HG03159 (cell line): ENCODE measurements at regions not wholly inside any gene's neighbourhood (a gene's known extent, or its start where the extent isn't known, plus 50 kb on each side); places are given as distances from the start of the nearest gene placed in this dataset.

ENCODE experiments used
- ATAC-seq: cut with Tn5 transposase; IDR thresholded peaks from one replicate; pipeline ENCODE4 v1.9.1; 2021; ENCODE audit warnings: mild to moderate bottlenecking, moderate library complexity; ENCODE audit not compliant: unreplicated experiment

DNA sequence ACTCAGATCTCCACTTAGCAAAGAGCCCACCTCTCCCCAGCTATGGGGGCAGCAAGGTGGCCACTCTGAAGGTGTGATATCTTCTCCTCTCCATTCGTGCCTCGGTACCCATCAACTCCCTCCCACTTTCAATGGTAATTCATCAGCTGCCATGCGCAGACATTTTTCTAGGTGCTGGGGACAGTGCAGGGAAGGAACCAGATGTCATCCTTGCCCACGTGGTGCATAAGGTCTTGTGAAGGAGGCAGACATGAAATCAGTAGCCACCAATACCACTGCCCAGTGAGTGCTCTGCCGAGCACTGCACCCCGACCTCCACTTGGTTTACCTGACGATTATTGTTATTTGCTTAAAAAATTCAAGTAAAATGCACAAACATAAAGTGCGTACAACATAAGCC, 76.3 kb upstream of the CSF3R start:
- no peak for ATAC-seq

DNA sequence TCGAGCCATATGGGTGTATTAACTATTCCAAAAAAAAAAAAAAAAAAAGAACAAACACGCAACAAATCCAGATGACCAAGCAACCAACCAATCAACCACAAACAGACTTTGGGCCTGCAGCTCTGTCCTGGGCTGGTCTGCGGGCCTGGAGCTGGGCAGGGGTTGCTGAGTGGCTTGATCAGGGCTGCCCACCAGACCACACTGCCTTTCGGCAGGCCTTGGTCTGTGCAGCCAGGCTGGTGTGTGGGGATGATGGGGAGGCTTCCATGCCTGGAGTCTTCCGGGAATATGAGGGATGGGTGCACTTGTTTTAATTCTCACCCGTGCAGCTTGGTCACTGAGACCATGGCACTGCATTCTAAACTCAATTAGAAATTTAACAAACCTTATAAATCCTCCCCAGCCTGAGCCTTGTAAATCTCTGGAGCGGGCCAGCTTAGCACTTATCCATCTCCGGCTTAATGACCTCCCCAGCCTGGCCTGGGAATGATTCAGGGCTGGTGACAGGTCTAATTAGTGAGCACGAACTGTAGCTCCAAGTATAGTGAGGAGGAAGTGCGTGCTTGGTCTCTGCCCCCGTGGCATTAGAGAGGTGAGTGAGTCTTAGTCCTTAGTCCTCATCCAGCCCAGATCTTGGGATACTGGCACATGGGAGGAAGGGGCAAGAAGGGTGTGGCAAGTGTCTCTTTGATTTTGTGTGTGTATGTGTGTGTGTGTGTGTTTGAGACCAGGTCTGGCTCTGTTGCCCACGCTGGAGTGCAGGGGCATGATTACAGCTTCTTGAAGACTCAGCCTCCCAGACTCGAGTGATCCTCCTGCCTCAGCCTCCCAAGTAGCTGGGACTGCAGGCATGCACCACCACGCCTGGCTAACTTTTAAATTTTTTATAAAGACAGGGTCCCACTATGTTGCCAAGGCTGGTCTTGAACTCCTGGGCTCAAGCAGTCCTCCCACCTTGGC, 74.6 kb upstream of the CSF3R start:
- ATAC-seq, result no peak

DNA sequence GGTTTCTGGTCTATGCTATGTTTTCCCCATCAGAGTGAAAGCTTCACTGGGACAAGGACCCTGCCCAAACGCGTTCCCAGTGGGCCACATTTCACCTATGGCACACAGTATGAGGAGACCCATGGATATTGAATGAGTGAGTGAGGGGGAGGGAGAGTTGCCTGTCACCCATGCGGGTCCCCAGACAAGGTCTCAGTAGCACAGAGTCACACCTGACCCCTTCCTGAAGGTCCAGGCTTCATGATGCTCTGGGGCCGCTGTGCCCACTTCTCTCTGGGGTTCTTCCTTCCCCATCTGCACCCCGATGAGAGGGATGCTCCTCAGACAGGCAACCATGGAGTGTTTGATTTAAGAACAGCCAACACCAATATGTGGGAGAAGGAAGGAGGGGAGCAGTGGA, 72.3 kb upstream of the CSF3R start:
- no peak for ATAC-seq

DNA sequence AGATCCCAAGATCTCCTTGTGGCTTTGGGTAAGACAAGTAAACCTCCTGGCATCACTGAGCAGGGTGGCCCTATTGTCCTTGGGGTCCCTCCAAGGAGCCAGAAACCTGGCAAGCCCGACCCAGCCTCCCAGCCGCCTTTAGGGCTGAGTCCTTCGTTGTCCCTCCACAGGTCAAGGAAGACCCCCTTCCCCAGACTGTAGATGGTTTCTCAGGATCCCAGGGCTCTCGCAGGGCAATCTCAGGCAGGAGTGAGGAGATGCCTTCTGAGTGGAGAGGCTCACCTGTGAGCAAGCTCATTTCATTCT, 71.6 kb upstream of the CSF3R start:
- ATAC-seq, result no peak

DNA sequence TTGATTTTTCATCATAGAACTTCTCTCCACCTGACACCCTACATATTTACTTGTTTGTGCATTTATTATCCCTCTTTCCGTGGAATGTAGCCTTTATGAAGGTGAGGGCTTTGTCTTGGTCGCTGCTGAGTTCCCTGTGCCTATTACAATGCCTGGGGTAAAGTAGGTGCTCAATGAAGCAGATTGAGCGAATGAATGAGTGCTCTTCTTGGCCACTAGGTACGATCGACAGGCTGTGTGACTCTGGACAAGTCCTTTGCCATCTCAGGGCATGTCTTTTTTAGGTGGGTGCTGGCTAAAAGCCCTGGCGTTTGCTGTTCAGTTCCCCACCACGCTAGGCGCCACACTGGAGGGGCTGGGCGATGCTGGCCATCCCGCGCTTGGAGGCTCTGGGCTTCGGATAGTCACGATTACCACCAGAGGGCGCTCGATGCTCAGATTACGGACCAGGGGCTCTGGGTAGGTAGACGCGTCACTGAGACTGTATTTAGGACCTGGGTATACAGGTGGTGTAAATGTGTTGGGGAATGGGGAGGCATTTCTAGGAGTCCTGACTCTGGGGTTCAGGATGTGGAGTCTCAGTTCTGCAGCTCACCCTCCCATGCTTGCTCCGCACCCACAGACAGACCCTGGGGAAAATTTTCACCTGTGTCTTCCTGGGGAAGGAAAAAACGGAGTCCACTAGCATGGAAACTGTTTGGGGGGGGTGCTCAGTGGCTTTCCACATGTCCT, 71.0 kb upstream of the CSF3R start:
- no peak for ATAC-seq

DNA sequence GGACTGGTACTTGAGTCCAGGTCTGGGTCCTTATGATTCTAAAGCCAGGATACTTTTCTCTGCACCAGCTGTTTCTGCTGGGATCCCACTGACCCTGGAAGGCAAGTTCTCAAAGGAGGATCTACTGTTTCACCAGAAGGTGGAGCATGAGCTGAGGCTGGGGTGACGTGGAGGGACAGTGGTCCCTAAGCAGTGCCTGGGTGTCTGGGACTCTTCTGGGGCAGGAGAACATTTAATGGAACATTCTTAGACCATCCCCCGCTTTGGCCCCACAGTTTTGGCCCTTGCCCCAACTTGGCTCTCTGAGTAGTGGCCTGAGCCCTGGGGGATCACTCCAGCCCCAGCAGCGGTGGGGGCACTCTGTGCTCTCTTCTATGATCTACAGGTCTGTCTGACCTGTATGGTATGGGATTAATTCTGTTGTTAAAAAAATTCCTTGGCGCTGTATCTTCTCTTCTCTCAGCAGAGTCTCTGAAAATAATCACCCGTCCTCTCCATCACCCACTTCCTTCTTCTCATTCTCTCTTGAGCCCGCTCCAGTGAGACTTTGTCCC, 60.3 kb upstream of the CSF3R start:
- no peak for ATAC-seq

DNA sequence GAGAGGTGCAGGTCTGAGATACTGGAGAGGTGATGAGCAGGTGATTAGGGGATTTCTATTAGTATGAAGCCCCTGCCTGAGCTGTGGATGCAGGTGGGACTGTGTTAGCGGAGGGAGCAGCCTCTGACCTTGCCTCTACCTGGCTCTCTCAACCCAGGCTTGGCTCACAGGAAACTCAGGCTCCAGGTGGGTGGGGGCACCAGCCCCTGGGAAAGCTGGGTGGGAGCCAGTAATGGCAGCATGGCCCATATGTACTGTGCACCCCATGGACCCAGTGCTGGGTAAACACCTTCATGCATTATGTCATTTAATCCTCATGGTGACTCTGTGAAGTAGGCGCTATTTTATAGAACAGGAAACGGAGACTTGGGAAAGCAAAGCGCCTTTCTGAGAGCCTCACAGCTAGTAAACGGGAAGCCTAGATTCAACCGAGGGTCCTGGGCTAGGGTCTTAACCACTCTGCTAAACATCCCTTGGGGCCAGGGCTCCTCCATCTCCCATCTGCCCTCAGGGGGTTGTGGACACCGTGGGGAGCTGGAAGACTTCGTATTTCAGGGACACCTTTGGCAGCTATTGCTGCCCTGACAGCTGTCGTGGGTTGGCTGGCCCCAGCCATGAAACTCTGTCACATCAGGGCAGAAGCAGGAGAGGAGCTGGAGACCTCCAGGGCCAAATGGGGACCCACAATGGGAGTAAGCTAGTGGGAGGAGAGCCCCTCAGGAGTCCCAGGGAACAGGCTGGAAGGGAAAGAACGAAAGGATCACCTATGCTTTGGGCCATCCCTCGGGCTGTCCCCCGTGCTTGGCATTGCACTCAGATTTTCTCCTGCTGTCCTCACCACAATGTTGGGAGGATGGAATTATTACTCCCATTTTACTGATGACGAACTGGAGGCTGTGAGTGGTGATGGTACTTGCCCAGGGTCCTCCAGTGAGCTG, 59.6 kb upstream of the CSF3R start:
- no peak for ATAC-seq

DNA sequence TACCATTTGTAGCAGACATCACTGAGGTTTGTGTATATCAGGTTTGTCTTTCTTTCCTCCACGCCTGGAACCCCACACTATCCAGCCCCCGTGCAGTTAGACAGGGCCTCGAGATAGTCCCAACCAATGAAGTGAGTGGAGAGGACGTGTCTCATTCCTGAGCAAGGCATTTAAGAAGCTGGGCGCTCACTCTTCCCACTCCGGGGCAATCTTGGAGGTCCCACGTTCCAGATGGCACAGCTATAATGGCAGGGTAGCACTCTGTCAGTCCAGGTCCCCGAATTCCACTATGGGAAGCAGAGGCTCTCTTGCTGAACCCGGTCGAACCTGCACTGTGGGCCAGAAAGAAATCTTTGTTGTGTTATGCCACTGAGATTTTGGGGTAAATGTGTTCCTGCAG, 57.3 kb upstream of the CSF3R start:
- no peak for ATAC-seq

DNA sequence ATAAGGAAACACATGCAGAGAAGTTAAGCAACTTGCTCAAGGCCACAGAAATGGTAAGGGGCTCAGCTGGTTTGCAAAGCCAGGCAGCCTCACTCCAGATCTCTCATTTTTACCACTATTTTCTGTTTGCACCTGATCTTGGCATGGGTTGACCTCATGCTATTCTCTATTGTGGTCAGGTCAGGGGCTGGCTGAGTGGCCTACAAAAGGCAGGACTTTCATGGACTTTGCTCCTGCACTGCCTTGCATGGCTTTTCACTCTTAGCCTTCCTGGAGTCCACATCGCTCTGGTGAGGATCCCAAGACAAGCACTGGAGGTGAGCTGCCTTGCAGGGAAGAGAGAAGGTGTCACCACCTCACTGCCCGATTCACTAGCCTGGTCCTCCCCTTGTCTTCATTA, 56.8 kb upstream of the CSF3R start:
- no peak for ATAC-seq

DNA sequence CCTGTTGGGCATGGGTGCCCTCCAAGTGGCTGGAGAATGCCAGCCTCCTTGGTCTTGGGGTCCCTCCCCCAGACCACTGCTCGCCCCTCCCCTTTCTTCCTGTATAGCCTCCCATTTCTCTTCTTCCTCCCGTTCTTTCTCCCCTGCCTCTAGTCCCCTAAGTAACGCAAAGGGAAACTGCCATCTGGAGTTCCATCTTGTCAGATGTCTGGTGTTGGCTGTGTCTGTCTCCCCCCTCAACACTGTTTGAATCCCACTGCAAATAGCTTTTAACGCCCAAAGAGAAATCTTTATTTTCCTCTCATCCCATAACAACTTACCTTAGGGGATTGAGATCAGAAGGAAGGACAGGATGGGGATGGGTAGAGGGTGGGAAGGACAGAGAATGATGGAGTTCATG, 55.3 kb upstream of the CSF3R start:
- no peak for ATAC-seq

DNA sequence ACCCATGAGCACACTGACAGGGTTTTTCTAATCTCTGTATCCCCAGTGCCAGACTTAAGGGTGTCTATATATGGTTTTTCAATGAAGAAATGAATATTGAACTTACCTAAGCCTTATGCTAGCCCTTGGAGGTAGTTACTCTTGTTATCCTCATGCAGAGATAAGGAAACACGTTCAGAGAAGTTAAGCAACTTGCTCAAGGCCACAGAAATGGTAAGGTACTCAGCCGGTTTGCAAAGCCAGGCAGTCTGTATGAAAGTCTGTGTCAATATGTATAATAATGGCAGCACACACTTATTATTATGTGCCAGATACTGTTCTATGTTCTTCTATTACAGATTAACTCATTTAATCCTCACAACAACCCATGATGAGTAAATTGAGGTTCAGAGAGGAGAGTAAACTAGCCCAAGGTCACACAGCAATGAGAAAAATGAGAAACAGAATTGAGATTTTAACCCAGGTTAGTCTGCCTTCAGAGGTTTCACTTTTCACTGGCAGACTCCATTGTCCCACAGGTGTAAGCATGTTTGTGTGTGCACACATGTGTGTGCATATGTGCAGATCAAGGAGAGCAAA, 54.6 kb upstream of the CSF3R start:
- ATAC-seq, result no peak

DNA sequence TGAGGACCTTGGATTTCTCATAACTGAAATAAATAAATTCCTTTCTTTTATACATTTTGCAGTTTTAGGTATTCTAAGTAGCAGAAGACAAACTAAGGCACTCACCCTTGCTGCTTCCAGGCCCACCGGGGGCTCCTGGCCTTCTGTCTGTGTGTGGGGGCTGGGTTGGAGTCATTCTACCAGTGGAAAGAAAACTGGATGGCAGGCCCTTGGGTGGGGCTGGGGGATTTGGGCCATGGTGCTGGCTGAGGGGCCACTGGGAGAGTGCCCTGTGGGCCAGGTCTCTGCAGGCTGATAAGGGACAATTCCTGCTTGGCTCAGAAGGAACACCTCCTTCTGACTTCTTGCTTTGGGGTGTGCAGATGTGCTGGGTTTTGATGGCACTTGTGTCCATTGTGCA, 54.0 kb upstream of the CSF3R start:
- ATAC-seq, result no peak

DNA sequence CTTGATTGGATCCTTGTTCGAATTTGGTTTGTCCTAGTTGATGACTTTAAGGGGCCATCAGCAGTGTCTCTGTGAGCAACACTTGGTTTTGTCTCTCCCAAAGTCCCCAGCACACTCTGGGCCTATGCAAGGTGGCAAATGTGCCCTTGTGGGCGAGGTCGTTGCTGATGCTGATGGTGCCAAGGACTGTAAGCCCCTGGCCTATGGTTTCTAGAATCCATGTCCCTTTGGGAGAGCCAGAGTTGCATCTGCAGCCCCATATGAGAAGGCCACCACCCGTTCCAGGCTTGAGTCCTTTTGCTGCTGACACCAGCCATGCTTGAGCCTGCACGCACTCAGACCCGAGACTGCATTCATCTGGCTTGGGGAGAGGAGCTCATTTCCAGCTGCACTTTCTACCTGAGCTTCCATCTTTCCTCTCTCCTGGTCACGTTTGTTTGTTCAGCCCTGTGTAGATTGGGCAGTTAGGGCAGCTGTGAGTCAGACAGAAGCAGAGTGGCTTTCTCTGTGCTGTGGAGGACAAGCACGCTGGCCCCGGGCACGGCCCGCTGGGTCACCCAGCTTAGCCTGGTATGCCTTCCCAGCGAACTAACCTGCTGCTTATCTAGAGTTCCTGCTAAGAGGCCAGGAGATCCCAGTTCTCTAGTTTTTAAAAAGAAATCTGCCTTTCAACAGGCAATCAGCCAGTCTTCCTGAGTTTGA, 52.1 kb upstream of the CSF3R start:
- no peak for ATAC-seq

DNA sequence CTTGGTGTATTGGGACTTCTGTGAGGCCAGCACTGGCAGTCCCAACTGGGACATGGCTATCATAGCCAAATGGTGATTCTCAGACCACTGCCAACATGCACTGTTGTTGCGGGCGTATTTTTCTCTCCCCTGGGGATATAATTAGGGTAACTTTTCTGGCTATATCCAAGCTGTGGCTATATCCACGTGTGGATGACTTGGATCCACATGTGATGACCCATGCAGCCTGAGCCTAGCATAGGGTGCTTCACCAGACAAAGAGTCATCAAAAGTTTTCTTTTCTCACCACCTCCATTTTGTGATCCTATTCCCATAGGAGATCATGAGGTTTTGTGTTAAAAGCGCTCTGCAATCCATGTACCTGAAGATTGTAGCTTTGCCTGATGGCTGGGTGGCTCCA, 51.2 kb upstream of the CSF3R start:
- no peak for ATAC-seq

DNA sequence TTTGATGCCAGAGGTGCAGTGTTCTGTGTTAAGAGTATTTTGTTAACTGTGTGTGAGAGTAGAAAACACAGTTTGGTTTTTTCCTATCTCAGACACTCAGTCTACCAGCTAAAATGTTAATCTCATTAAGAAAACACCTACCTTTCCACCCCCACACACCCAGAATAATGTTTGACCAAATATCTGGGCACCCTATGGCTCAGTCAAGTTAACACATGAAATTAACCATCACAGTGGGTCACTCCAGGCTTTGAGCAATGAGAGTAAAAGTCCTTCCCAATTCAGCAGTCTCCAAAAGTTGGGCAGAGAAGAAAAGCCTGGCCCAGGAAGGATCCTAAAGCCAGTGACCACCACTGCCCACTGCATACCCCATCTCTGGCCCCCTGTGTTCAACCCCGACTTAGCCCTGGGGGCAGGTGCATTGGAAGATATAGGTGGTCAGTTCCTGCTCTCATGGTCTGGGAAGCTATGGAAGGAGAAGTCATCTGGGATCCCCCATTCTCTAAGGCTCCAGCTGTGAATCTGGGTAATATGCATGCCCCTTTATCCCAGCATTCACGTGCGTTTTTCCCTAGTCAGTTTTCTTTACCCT, 50.2 kb upstream of the CSF3R start:
- no peak for ATAC-seq
